HL-60/S4 treated with retinoic acid at 250 ng/mL for 4 days and 3 days (cell line): ENCODE measurements at regions not wholly inside any gene's neighbourhood (a gene's known extent, or its start where the extent isn't known, plus 50 kb on each side); places are given as distances from the start of the nearest gene placed in this dataset.

Experiments used
- in situ Hi-C: fragments of 300-500 bp; cut with MboI; formaldehyde crosslinking; loops from 2 replicates; pipeline ENCODE4 v1.7.0; 2022; ENCODE audit warnings: low sequenced_read_pairs

GRCh38 chr11:11045156-11045930 lies 187.5 kb upstream of the ZBED5 start:
- in situ Hi-C loops, result loop anchor here (25.0 kb wide), 1 partner anchor 742 kb away; no protein-coding TSS in a partner anchor

DNA sequence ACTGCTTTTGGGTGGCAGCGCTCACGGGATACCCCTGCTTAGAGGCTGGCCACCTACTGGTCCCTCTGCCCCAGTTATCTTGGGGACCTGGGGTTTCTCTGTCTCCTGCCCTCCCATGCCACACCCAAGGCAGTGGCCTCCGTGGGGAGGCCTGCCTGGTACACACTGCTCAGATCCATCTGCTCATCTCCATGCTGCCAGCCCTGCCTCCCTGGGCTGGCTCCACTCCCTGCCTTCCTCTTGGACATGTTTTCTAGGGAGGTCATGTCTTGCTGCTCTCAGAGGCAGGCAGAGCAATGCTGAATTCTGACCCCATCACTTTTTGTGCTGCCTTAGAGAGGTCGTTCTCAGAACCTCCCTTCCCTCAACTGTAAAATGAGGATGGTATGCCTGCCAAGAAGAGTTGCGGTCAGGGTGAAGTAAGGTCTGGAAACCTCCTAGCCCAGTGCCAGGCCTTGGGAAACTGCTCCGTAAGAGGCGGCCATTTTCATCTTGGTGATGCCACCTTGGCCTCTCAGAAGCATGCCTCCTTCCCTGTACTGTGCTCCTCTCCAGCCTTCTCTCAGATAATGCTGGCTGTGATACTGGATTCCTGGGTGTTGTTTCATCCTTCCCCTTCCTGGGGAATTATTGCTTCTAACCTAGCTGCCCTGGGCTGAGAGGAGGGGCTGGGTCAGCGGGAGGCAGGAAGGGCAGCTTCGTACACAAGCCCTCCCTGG lies 186.4 kb upstream of the ZBED5 start:
- in situ Hi-C loops, result loop anchor here (25.0 kb wide), 1 partner anchor 743 kb away; no protein-coding TSS in a partner anchor

GRCh38 chr11:11043721-11044120 lies 185.9 kb upstream of the ZBED5 start:
- in situ Hi-C loops, result loop anchor here (25.0 kb wide), 1 partner anchor 744 kb away; no protein-coding TSS in a partner anchor

DNA sequence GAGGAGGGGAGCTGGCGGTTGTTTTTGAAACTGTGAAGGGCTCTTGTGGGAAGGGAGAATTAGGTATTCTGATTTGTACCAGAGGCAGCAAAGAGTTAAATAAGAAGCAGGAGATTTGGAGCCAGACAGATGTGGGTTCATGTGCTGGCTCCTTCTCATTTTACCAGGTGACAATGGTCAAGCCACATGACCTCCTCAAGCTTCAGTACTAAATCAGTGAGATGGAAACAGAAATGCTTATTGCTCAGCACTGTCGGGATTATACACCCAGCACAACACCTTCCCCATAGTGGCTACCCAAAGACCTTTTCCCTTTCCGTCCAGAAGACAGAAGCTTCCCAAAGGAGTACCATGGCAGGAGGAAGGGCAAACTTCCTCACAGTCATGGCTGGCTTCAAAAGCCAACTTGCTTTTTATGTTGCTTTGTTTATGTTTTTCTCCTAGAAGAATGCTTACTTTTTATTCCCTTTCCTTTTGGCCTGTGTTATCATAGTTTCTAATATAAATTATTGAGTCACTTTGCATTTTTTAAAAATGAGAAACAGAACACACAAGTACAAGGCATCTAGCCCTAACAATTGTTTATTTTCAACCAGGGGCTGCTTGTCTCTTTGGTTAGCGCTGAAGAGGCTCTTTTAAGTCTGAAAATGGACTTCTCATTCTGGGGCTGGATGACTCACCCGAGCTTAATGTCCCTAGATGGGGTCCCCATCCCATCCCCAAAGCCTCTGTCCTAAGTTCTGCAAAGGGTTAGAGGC lies 181.5 kb upstream of the ZBED5 start:
- in situ Hi-C loops, result loop anchor here (25.0 kb wide), 1 partner anchor 748 kb away; no protein-coding TSS in a partner anchor

DNA sequence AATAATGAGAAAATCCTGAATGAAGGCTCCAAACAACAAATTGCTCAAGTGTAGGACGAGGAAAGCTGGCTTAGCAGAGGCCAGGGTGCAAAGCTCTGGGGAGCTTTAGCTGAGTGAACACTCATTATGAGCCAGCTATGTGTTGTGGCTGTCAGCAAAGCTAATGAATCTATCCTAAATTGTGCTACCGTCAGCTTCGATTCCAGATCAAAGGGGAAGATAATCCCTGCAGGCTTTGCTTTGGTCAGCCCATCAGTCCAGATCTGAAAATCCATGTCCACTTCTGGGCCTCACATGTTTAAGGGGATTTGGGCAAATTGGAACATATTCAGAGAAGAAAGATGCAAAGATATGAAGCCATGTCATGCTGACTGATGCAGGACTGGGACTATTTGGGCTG lies 180.9 kb upstream of the ZBED5 start:
- in situ Hi-C loops, result loop anchor here (25.0 kb wide), 1 partner anchor 749 kb away; no protein-coding TSS in a partner anchor

GRCh38 chr11:11038352-11038751 lies 180.5 kb upstream of the ZBED5 start:
- in situ Hi-C loops, result loop anchor here (25.0 kb wide), 1 partner anchor 749 kb away; no protein-coding TSS in a partner anchor

GRCh38 chr11:11036848-11037732 lies 179.2 kb upstream of the ZBED5 start:
- in situ Hi-C loops, result loop anchor here (25.0 kb wide), 1 partner anchor 750 kb away; no protein-coding TSS in a partner anchor

GRCh38 chr11:11036185-11036847 lies 178.5 kb upstream of the ZBED5 start:
- in situ Hi-C loops, result loop anchor here (25.0 kb wide), 1 partner anchor 751 kb away; no protein-coding TSS in a partner anchor

DNA sequence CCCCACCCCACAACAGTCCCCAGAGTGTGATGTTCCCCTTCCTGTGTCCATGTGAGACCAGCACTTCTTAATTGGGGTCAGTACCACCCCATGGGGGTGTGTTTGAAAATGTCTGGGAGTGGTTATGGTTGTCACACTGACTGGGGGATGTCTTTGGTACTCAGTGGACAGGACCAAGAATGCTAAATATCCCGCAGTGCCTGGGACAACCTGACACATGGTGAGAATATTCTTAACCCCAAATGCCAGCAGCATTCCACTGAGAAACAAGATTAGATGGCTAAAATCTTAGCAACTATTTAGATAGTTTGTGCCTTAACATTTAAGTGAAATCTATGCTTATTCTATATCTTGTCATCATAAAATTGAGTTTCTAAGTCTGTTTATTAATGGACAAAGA lies 177.5 kb upstream of the ZBED5 start:
- in situ Hi-C loops, result loop anchor here (25.0 kb wide), 1 partner anchor 752 kb away; no protein-coding TSS in a partner anchor

- in situ Hi-C loops, result loop anchor here (25.0 kb wide), 1 partner anchor 753 kb away; no protein-coding TSS in a partner anchor
These were observed 176.6 kb upstream of the ZBED5 start for GRCh38 chr11:11034476-11034875.

DNA sequence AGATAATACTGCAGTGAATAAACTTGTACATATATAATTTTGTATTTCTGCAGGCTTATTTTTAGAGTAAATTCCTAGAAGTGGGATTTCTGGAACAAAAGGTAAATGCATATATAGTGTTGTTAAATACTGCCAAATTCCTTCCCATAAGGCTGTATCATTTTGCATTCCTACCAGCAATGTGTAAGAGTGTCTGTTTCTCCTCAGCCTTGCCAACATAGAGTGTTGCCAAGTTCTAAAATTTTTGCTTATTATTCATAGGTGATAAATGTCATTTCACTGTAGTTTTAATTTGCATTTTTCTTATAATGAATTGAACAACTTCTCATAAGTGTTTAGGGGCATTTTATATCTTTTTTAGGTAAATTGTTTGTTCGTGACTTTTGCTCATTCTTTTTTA lies 174.2 kb upstream of the ZBED5 start:
- in situ Hi-C loops, result loop anchor here (25.0 kb wide), 1 partner anchor 755 kb away; no protein-coding TSS in a partner anchor

GRCh38 chr11:11029027-11029426 lies 171.2 kb upstream of the ZBED5 start:
- in situ Hi-C loops, result loop anchor here (25.0 kb wide), 1 partner anchor 758 kb away; no protein-coding TSS in a partner anchor

DNA sequence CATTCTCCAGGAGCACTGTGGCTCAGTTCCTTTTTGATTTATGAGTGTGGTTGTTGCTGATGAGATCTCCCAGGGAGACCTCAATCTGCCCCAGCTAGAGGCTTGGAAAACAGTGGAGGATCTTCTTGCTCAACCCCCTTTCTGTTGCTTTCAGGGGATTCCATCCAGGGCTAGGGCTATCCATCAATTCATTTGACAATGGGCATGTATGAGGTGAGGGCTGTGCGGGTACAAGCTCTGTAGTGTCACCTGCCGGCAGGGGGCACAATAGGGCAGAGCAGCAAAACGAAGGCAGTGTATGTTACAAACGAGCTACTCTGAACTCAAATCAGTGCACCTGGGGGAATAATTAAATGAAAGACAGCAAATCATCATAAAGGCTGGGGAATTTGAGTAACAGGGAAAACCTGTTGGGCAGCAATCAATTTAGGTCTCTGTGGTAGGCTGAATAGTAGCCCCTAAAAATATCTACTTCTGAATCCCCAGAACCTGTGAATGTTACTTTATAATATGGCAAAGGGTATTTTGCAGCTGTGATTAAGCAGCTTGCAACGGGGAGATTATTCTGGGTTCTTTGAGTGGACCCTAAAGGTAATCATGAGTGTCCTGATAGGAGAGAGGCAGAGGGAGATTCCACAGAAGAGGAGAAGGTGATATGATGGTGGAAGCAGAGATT lies 170.3 kb upstream of the ZBED5 start:
- in situ Hi-C loops, result loop anchor here (25.0 kb wide), 1 partner anchor 759 kb away; no protein-coding TSS in a partner anchor

- in situ Hi-C loops, result loop anchor here (25.0 kb wide), 1 partner anchor 760 kb away; no protein-coding TSS in a partner anchor
These were observed 169.4 kb upstream of the ZBED5 start for GRCh38 chr11:11027288-11027687.

- in situ Hi-C loops, result loop anchor here (25.0 kb wide), 1 partner anchor 762 kb away; no protein-coding TSS in a partner anchor
These were observed 167.2 kb upstream of the ZBED5 start for GRCh38 chr11:11025087-11025486.

- in situ Hi-C loops, result no loop called here
These were observed 164.4 kb upstream of the ZBED5 start for GRCh38 chr11:11022125-11022730.

- in situ Hi-C loops, result no loop called here
These were observed 163.7 kb upstream of the ZBED5 start for GRCh38 chr11:11021563-11021962.

- in situ Hi-C loops, result no loop called here
These were observed 162.9 kb upstream of the ZBED5 start for GRCh38 chr11:11020747-11021149.
